Fibroblast of pulmonary artery (primary cell): ENCODE measurements at regions not wholly inside any gene's neighbourhood (a gene's known extent, or its start where the extent isn't known, plus 50 kb on each side); places are given as distances from the start of the nearest gene placed in this dataset.

ENCODE experiments used
- DNase-seq: peaks from one replicate; pipeline ENCODE4 v3.0.0-alpha.2; 2010; ENCODE audit warnings: low read depth
- H3K4me3 ChIP-seq: replicated peaks from 2 replicates; pipeline ENCODE4 v1.5.1; 2011; ENCODE audit warnings: low read depth, mild to moderate bottlenecking, control low read depth, low read length, moderate library complexity
- CTCF ChIP-seq: IDR thresholded peaks from 2 replicates; pipeline ENCODE4 v1.5.1; 2011; ENCODE audit warnings: mild to moderate bottlenecking, control low read depth, low read length, inconsistent platforms; ENCODE audit errors: missing control alignments

DNA sequence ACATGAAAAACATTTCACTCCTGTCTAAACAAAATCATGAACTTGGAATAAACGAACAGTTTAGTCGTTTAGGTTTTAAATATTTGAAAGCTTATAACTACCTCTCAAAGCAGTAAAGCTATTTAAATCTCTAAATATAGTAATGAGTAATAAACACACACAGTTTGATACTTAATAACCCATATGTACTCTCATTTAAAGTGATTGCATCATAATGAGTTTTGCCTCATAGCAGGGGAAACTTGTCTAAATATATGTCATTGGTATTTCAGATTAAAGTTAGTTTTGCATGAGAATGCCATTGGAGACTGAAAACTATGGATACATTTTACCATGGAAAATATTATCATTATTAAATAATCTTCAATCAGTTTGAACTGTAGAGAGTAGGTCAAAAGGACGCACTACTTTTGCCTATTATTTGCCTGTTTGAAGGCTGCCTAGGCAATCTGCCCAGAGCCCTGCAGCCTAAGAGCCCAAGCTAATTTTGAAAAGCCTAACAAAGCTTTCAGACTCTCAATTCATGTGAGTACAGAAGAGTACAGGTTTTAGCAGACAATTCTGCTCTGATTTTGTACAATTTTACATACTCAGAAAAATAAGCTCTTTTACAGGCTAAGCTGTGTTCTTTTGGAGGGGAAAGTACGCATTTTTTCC, 632.8 kb downstream of the HACE1 start:
- no peak for TF ChIP-seq CTCF
- no peak overlapping the region for H3K4me3 ChIP-seq
- no peak for DNase-seq

- no peak for TF ChIP-seq CTCF
- H3K4me3 ChIP-seq, result no peak overlapping the region
- DNase-seq, result peak; percentile 39
Measured at GRCh38 chr6:104218116-104218515, 641.6 kb downstream of the HACE1 start.

GRCh38 chr6:104214901-104215300, 644.8 kb downstream of the HACE1 start:
- peak; percentile 3 for DNase-seq
- no peak for TF ChIP-seq CTCF
- no peak overlapping the region for H3K4me3 ChIP-seq

- TF ChIP-seq CTCF, result no peak
- no peak overlapping the region for H3K4me3 ChIP-seq
- DNase-seq, result no peak
Measured at GRCh38 chr6:104212977-104213668, 646.6 kb downstream of the HACE1 start.

DNA sequence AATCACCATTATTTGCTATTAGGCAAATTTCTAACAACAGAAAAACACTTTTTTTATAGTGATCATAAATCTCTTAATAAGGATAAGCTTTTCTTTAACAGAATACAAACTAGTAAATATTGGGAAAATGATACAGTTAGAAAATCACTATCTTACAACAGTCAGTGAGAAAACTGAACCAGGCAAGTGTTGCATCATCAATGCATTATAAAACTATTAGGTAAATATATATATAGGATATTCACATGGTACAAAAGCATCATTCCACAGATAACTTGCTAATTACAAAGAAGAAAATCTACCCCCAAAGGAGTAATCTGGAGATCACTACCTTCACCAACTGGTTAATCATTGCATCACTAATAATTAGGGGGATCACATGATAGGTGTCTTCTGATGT, 652.1 kb downstream of the HACE1 start:
- no peak overlapping the region for H3K4me3 ChIP-seq
- DNase-seq, result no peak
- no peak for TF ChIP-seq CTCF

GRCh38 chr6:104201557-104201956, 658.2 kb downstream of the HACE1 start:
- no peak for DNase-seq
- no peak overlapping the region for H3K4me3 ChIP-seq
- no peak for TF ChIP-seq CTCF

DNA sequence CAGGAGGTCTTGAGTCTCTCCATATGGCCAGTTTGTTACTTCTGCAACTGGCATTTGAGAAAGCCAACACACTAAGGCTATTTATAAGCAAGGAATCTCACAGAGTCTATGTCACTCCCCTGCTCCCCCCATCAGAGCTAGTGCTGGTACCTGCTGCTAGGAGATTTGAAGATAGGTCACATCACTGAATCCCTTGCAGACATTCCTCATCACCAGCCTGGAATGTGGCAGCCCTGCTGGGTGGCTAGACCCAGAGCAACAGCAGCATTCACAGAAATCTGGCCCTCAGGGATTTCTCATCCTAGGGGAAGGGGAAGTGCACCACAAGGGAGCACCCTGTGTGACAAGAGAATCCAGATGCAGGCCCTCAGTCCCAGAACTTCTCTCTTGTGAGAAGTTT, 672.1 kb downstream of the HACE1 start:
- no peak for TF ChIP-seq CTCF
- no peak overlapping the region for H3K4me3 ChIP-seq
- no peak for DNase-seq
